HG02798 (cell line): ENCODE measurements at regions not wholly inside any gene's neighbourhood (a gene's known extent, or its start where the extent isn't known, plus 50 kb on each side); places are given as distances from the start of the nearest gene placed in this dataset.

Experiments
- ATAC-seq: cut with Tn5 transposase; IDR thresholded peaks from one replicate; pipeline ENCODE4 v1.9.1; 2021; ENCODE audit warnings: mild to moderate bottlenecking; ENCODE audit not compliant: unreplicated experiment, poor library complexity

DNA sequence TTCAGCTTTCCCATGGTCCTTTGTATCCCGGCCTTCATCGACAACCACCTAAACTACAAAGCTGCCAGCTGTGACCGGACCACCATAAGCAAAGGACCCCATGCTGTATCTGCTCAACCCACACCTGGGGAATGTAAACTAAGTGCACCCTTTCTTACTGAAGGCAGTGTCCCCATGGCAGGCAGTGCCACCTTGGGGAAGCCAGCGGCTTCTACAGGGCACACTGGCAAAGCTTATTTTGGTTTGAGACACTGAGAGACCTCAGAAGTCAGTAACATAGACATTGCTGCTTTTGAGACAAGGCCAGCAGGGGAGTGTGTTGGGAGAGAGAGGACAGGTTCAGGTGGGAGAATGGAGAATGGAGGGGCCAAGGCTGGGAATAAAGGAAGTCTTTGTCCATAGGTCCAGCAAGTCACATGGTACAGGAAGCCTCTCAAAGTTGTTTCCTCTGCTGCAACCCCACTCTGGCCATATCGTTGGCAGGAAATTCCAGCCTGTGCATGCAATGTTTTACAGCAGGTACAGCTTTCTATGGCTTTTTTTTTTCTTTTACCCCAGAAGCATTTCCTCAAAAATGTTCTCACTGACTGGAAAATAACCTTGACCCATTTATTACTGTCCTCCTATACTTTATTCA is 85.9 kb upstream of the NPVF start:
- no peak for ATAC-seq

DNA sequence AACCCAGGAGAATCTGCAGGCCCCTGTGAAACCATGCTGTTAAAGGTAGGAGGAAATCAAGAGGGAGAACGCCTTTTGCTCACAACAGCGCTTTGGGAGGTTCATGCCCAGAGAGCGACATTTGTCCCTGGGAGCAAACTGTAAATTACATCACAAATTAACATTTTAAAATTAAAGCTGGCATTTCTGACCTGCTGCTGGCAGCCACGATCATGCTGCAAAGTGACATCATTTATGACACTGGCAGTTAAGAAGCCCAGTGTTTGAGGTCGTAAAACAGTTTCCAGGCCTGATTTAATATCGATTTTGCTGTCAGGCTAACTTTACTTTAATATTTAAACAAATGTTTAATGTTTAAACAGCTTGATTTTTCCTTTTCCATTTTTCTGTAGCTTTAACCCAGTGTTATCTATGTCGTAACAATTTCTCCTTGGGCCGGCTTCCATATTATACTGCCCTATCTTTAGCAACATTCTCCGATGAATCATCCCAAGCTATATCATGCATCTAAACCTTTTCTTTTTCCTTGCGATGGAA is 86.5 kb upstream of the NPVF start:
- no peak for ATAC-seq

DNA sequence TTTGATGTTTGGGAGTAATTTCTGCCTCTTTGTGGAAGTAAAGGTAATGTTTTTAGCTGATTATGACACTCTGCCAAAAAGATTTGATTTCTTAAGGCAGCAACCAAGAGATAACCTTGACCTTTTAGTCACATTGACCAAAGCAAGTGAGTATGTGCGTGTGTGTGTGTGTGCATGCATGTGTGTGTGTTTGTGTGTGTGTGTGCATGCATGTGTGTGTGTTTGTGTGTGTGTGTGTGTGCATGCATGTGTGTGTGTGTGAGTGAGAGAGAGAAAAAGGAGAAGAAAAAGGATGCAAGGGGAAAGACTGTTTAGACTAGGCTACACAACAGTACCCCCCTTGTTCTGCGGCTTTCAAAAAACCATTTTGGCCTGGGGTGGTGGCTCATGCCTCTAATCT is 88.1 kb upstream of the NPVF start:
- ATAC-seq, result no peak

- ATAC-seq, result no peak
Observed at GRCh38 chr7:25318047-25318446, 89.8 kb upstream of the NPVF start.

- no peak for ATAC-seq
Observed at GRCh38 chr7:25319707-25320106, 91.4 kb upstream of the NPVF start.

- no peak for ATAC-seq
Observed at GRCh38 chr7:25320791-25321190, 92.5 kb upstream of the NPVF start.

- ATAC-seq, result no peak
Observed at GRCh38 chr7:25321424-25321823, 93.1 kb upstream of the NPVF start.

GRCh38 chr7:25322473-25322872 is 94.2 kb upstream of the NPVF start:
- ATAC-seq, result no peak

DNA sequence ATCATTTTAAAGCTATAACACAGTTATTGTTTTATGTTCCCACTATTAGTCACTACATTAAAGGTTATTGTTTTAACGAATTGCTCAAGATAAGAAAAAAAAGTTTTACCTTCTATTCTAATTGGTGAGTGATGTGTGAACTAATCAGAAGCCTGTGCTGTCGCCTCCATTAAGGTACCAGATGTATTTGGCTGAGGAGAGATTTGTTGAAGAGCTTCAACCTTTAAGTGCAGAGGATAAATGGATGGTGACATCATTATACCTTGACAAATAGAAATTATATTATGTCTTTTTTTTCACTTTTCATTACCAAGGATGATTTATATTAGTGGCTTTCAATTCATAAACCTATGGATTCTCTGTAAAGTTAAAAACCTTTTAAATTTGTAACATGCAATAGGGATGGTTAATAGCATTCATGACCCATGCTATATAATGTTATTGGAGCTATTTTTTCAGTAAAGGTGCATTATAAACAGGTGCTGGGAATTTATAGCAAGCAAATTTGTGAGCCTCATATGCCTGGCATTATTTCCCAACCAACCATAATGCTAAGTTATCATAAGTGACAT is 97.0 kb upstream of the NPVF start:
- no peak for ATAC-seq

DNA sequence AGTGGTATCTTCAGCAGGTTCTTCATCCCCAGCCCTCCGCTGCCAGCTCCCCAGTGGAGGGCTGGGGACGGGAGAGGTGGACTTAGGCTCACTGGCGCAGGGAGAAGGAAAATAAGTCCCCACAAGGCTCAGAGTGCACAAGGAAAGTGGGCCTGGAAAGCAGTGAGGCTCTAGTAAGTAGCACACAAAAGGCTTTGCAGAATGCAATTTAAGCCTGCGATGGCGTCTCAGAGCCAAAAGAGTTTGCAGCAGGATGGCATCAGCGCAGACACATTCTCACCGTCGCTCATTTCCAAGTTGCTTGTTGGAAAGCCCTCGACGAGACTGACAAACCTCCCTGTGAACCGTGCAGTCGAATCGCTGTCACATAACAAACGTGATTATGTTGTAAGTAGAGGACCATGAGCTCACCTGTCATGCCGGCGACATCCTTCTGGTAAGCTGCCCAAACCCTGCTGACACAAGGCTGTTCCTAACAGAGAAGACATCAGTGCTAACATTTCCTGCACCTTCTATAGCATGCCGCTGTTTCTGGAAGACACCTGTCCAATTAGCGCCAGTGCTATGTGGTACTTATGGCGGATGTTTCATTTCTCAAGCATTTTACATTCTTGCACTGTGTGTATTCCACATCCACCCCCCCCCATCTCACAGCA is 98.3 kb upstream of the NPVF start:
- ATAC-seq, result no peak

DNA sequence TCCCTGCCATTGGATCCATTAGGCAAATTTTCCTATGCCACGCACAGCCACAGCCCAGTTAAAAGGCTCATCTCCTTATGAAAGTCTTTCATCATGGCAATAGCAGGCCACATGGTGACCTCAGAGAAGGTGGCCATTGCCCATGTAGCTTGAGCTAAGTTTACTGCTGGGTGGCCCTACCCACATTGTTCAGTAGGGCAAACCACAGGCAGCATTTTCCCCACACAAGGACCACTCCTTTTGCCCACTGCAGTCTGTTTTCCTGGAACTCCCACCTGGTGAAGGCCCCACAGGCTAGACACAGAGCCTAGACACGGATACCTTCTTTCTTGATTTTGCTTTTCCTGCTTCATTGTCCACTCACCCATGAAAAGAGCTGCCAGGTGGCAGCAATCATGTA is 101.5 kb upstream of the NPVF start:
- ATAC-seq, result no peak

- no peak for ATAC-seq
Observed at GRCh38 chr7:25333296-25333928, 105.1 kb upstream of the NPVF start.

DNA sequence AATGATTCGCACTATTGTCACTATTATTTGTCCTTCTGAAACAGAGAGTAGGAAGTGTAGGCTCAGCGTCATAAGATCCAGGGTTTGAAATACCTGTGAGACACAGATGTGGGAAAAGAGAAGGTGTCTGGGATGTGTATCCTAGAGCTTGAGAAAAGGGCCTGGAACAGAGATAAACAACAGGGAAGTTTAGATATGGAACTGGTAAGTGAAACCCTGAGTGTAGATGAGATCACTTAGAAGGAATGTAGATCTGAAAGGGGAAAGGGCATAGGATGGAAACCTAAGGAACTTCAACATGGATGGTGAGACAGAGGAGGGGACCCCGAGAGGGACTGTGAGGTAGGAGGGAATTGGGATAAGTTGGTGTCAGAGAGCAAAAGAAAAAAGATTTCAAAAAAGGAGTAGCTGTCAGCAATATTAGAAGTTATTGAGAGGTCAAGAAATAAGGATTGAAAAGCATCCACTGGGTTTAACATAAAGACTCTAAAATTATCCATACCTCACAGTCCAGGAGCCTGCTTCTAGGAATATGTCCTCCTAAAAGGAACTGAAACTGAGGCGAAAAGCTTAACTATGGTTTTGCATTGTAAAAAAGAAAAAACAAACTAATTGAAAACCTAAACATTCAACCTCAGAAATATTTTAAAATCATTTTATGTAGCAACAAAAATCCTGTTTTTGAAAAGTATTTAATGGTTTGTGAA is 119.2 kb upstream of the NPVF start:
- ATAC-seq, result no peak

- no peak for ATAC-seq
Observed at GRCh38 chr7:25348104-25348503, 119.8 kb upstream of the NPVF start.

DNA sequence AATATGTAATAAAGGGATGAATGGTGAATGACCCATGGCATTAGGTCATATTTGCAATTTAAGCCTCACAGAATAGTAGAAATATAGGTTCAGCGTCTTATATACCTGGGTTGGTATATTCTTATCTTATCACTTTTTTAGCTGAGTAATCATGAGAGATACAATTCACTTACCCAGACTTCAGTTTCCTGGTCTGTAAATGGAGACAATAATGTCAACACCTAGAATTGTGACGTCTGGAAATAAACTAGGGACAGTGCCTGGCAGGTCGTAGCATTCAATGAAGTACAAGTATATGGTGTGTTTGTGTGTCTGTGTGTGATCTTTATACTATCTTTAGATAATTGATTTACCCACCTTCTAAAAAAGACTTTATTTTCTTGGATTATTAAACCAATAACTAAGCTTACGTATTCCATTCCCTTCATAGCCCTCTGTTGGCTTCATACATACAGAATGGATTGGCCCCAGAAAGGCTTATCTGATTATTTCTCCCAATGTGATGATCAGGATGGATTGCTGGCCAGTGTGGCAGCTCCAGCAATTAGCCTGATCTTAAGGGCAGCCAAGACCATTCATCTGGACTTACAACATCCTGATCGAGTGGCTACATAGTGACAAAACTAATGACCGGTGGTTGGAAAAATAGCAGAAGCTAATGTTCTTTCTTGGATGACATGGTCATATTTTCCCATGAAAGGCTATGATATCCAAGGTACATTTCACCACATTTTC is 121.2 kb upstream of the NPVF start:
- no peak for ATAC-seq

DNA sequence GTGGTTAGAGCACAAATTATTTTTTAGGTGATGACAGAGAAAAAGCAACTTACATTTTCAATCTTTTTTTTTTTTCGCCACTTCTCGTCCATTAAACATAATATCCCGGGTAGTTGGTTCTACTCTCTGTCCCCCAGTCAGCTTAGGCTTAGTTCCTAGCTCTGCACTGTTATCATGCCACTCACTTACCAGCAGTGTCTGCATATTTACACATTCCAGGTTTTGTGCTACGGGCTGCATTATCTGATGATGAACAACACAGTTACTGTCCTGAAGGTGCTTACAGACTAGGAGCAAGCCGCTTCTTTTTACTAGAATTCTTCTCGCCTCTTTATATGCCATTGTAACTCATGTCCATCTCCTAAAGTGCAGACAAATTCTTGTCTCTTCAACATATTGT is 121.8 kb upstream of the NPVF start:
- ATAC-seq, result no peak

DNA sequence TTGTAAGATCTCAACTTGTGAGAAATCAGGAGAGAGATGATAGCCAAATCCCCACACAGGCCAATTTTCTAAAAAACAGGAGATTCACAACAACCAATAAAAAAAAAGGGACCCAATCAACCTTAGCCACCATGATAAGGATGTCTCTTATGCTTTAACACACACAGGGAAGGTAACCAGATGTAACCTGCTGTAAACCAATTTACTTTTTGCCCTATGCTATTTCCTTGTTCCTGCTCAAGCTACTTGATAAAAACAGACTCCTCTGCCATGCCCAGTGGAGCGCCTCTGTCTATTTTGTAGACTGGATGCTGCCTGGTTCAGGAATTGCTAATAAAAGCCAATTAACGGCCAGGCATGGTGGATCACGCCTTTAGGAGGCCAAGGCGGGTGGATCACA is 123.5 kb upstream of the NPVF start:
- no peak for ATAC-seq

- no peak for ATAC-seq
Observed at GRCh38 chr7:25353196-25353595, 124.9 kb upstream of the NPVF start.

GRCh38 chr7:25353732-25354131 is 125.4 kb upstream of the NPVF start:
- ATAC-seq, result no peak

GRCh38 chr7:25356534-25357151 is 128.4 kb upstream of the NPVF start:
- no peak for ATAC-seq
